Transverse colon (tissue), 4 donors: ENCODE measurements at regions not wholly inside any gene's neighbourhood (a gene's known extent, or its start where the extent isn't known, plus 50 kb on each side); places are given as distances from the start of the nearest gene placed in this dataset.

Source experiments
- DNase-seq: peaks from one replicate; pipeline ENCODE4 v3.0.0-alpha.2; 2019
- H3K27ac ChIP-seq, 4 donors: fragments of 200-600 bp; sonication (generic); 2 replicates each; pipeline ENCODE4 v1.5.1; 2016 to 2018; ENCODE audit warnings: inconsistent platforms in 4 of 4
- H3K27me3 ChIP-seq: fragments of 200-600 bp; sonication (generic); 2 replicates; pipeline ENCODE4 v1.5.1; 2017; ENCODE audit warnings: inconsistent platforms
- H3K36me3 ChIP-seq, 4 donors: fragments of 200-600 bp; sonication (generic); 2 replicates each; pipeline ENCODE4 v1.5.1; 2017 to 2019; ENCODE audit warnings: inconsistent platforms in 4 of 4
- H3K4me1 ChIP-seq, 4 donors: fragments of 200-600 bp; sonication (generic); 2 replicates each; pipeline ENCODE4 v1.5.1; 2017 to 2020; ENCODE audit warnings: inconsistent platforms in 4 of 4
- H3K4me3 ChIP-seq, 4 donors: fragments of 200-600 bp; sonication (generic); 1 replicate in 1 of 4; 2 replicates in 3 of 4; pipeline versions ENCODE4 v1.5.1 to v1.6.1; 2017 to 2019; ENCODE audit warnings: inconsistent platforms in 4 of 4
- H3K9me3 ChIP-seq, 2 donors: fragments of 200-600 bp; sonication (generic); 2 replicates each; pipeline ENCODE4 v1.5.1; 2017 to 2019; ENCODE audit warnings: inconsistent platforms in 2 of 2
- EP300 ChIP-seq: sonication (generic); formaldehyde crosslinking; IDR thresholded peaks from one replicate; pipeline ENCODE4 v1.6.1; 2017; ENCODE audit warnings: antibody characterized with exemption, low read depth
- POLR2A ChIP-seq: fragments of 450-650 bp; IDR thresholded peaks from one replicate; pipeline ENCODE4 v1.6.1; 2016; ENCODE audit warnings: antibody characterized with exemption, mild to moderate bottlenecking, moderate library complexity
- POLR2AphosphoS5 ChIP-seq, 3 donors: sonication (generic); formaldehyde crosslinking; IDR thresholded peaks; one replicate each; pipeline ENCODE4 v1.6.1; 2016; ENCODE audit warnings: antibody characterized with exemption in 3 of 3
- WGBS, 2 donors: methylation state at CpG; one replicate each; pipeline ENCODE4 v1.1.5; 2018; ENCODE audit warnings: low coverage in 1 of 2; 5-methylcytosine and 5-hydroxymethylcytosine counted together
- in situ Hi-C, 4 donors: fragments of 200-750 bp; cut with MboI; loops; one replicate each; pipeline versions ENCODE4 v1.15.0 to v1.15.1; 2017; ENCODE audit warnings: low sequenced_read_pairs in 3 of 4, low pct_ligation_motif_present in 1 of 4, low pct_unique_long_range_greater_than_20kb in 1 of 4
- intact Hi-C: fragments of 100-400 bp; cut with DNase I; formaldehyde crosslinking; loops from one replicate; pipeline ENCODE4 v1.15.1; 2023; ENCODE audit warnings: low total_unique reads
- TF ChIP-seq, protein P1 (sequence below), 5 experiments: fragments of 200-600 bp in 3 of 5; fragments of 450-650 bp in 2 of 5; sonication (generic) in 3 of 5; IDR thresholded peaks; 1 replicate in 2 of 5; 2 replicates in 3 of 5; pipeline ENCODE4 v1.5.1; 2016 to 2017; ENCODE audit warnings: antibody characterized with exemption in 5 of 5, inconsistent platforms in 3 of 5, mild to moderate bottlenecking in 2 of 5, moderate library complexity in 1 of 5

GRCh38 chr6:166046982-166047381 lies 120.7 kb downstream of the TBXT start:
- 79 to 100% methylated on average over 1 of the region's 1 CpG for WGBS, 2 donors
- no peaks in the 10 kb centered on the region for H3K27me3 ChIP-seq
- H3K36me3 ChIP-seq = no peaks in the 10 kb centered on the region
- no peak for DNase-seq
- peak overlapping the region in 2 of 4 donors; percentile 14 to 49 for H3K27ac ChIP-seq
- H3K4me3 ChIP-seq = no peak overlapping the region
- intact Hi-C loops = no loop called here
- H3K9me3 ChIP-seq = no peaks in the 10 kb centered on the region
- H3K4me1 ChIP-seq = no peaks in the 10 kb centered on the region
- in situ Hi-C loops = no loop called here
- no peak for TF ChIP-seq POLR2AphosphoS5 (IDR thresholded peaks at IDR 0.05)
- TF ChIP-seq EP300 = no peak
- TF ChIP-seq, protein P1, sequence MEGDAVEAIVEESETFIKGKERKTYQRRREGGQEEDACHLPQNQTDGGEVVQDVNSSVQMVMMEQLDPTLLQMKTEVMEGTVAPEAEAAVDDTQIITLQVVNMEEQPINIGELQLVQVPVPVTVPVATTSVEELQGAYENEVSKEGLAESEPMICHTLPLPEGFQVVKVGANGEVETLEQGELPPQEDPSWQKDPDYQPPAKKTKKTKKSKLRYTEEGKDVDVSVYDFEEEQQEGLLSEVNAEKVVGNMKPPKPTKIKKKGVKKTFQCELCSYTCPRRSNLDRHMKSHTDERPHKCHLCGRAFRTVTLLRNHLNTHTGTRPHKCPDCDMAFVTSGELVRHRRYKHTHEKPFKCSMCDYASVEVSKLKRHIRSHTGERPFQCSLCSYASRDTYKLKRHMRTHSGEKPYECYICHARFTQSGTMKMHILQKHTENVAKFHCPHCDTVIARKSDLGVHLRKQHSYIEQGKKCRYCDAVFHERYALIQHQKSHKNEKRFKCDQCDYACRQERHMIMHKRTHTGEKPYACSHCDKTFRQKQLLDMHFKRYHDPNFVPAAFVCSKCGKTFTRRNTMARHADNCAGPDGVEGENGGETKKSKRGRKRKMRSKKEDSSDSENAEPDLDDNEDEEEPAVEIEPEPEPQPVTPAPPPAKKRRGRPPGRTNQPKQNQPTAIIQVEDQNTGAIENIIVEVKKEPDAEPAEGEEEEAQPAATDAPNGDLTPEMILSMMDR (IDR thresholded peaks at IDR 0.05) = no peak
- TF ChIP-seq POLR2A = no peak

DNA sequence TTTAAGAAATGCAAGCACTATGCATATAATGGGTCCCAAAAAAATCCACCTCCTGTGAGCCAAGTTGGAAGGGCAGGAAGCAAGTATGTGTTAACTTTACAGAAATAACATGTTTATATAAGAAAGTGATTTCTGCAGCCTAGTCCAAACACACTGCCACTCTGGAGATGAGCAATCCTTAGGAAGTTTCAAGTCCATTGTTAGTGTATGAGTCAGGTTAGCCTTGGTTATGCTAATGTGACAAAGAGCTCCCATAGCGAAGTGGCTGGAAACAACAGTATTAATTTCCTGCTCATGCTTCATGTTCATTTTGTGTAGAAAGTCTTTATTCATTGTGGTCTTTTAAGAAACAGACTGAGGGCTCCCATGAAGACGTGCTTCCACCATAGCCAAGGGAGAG lies 121.4 kb downstream of the TBXT start:
- H3K9me3 ChIP-seq = no peaks in the 10 kb centered on the region
- no peaks in the 10 kb centered on the region for H3K36me3 ChIP-seq
- 75 to 100% methylated on average over 1 to 2 of the region's 2 CpGs for WGBS, 2 donors
- peak overlapping the region in 3 of 4 donors; percentile 31 to 49 (median 36) for H3K27ac ChIP-seq
- no peaks in the 10 kb centered on the region for H3K4me1 ChIP-seq
- no peak for DNase-seq
- in situ Hi-C loops = no loop called here
- H3K27me3 ChIP-seq = no peaks in the 10 kb centered on the region
- intact Hi-C loops = no loop called here
- no peak for TF ChIP-seq EP300
- TF ChIP-seq POLR2AphosphoS5 (IDR thresholded peaks at IDR 0.05) = peak in 1 of 3 donors; percentile 34
- no peak overlapping the region for H3K4me3 ChIP-seq

DNA sequence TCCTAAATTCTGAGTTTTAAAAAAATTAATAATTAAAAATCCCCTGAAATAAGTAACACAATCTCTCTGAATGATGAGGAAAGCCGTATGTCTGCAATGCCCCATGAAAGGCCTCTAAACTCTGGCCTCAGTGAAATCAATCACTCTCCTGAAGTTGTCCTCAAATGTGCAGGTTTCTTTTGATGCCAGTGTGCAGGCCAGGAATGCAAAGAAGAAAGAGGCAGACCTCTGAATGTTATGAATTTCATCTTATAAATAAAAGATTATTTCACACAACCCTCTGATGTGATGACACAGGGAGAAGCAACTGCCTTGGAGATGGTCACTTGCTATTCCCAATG lies 121.8 kb downstream of the TBXT start:
- no peak for DNase-seq
- in situ Hi-C loops (no loop called here), intact Hi-C loops (no loop called here)
- Histone ChIP-seq H3K4me1 (no peaks in the 10 kb centered on the region), H3K4me3 (no peak overlapping the region), H3K27me3 (no peaks in the 10 kb centered on the region), H3K36me3 (no peaks in the 10 kb centered on the region), H3K27ac (peak overlapping the region in 2 of 4 donors; percentile 31), H3K9me3 (no peaks in the 10 kb centered on the region)
- TF ChIP-seq POLR2AphosphoS5 (IDR thresholded peaks at IDR 0.05) = no peak
- TF ChIP-seq, protein P1 (IDR thresholded peaks at IDR 0.05) = no peak
- no peak for TF ChIP-seq EP300
- WGBS, 2 donors = 65 to 80% methylated on average over 1 of the region's 1 CpG

GRCh38 chr6:166045173-166045859 lies 122.3 kb downstream of the TBXT start:
- no peaks in the 10 kb centered on the region for H3K27me3 ChIP-seq
- intact Hi-C loops = no loop called here
- H3K4me3 ChIP-seq = no peak overlapping the region
- H3K36me3 ChIP-seq = no peaks in the 10 kb centered on the region
- H3K27ac ChIP-seq = peak overlapping the region in 2 of 4 donors; percentile 31
- no peak for DNase-seq
- 58 to 82% methylated on average over 2 to 3 of the region's 3 CpGs for WGBS, 2 donors
- in situ Hi-C loops = no loop called here
- H3K9me3 ChIP-seq = no peaks in the 10 kb centered on the region
- no peak for TF ChIP-seq POLR2A
- TF ChIP-seq POLR2AphosphoS5 (IDR thresholded peaks at IDR 0.05) = no peak
- TF ChIP-seq, protein P1 (IDR thresholded peaks at IDR 0.05) = no peak
- no peak for TF ChIP-seq EP300
- no peaks in the 10 kb centered on the region for H3K4me1 ChIP-seq

DNA sequence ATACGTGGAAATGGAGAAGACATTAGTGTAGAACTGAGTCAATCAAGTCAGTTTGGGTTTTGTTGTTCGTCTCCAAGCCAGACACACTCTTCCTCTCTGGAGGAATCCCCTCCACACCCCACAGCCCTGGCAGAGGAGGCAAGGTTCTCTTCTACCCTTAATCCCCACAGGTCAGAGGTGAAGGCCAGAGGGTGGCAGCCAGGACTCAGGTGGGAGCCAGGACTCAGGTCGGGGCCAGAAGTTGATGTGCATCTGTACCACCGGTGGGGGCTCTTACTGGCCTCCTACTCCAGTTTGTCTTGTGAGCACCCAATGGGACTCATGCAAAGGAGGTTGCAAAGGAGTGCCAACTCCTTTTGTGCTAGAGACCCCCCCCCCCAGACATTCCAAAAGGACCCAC lies 126.4 kb downstream of the TBXT start:
- intact Hi-C loops (no loop called here), in situ Hi-C loops (no loop called here)
- 65 to 82% methylated on average over 2 to 4 of the region's 4 CpGs for WGBS, 2 donors
- no peaks in the 10 kb centered on the region for H3K4me1 ChIP-seq
- no peak for DNase-seq
- no peak overlapping the region for H3K4me3 ChIP-seq
- TF ChIP-seq EP300 = no peak
- TF ChIP-seq POLR2A = no peak
- TF ChIP-seq, protein P1 (IDR thresholded peaks at IDR 0.05) = no peak
- no peak for TF ChIP-seq POLR2AphosphoS5 (IDR thresholded peaks at IDR 0.05)
- H3K36me3 ChIP-seq = no peaks in the 10 kb centered on the region
- no peaks in the 10 kb centered on the region for H3K9me3 ChIP-seq
- no peak overlapping the region for H3K27ac ChIP-seq
- no peaks in the 10 kb centered on the region for H3K27me3 ChIP-seq
